Mononuclear cell (primary cell): ENCODE measurements at regions not wholly inside any gene's neighbourhood (a gene's known extent, or its start where the extent isn't known, plus 50 kb on each side); places are given as distances from the start of the nearest gene placed in this dataset.

Experiments
- H3K27me3 ChIP-seq: 2 replicates; pipeline ENCODE4 v1.6.0; 2011; ENCODE audit warnings: low read length, control low read depth; ENCODE audit not compliant: insufficient read depth
- H3K4me1 ChIP-seq: 2 replicates; pipeline ENCODE4 v1.5.1; 2011; ENCODE audit warnings: mild to moderate bottlenecking, low read length, control low read depth; ENCODE audit not compliant: insufficient read depth
- H3K4me3 ChIP-seq: 2 replicates; pipeline ENCODE4 v1.5.1; 2011; ENCODE audit warnings: mild to moderate bottlenecking, low read length, moderate library complexity
- H3K9me3 ChIP-seq: 2 replicates; pipeline ENCODE4 v1.5.1; 2011; ENCODE audit warnings: low read depth, mild to moderate bottlenecking, control low read depth, low read length

- Histone ChIP-seq H3K9me3 (no peaks in the 10 kb centered on the region), H3K4me3 (no peak overlapping the region), H3K4me1 (no peaks in the 10 kb centered on the region), H3K27me3 (peaks cover 8% of the 10 kb centered on the region)
Measured at GRCh38 chr15:57859130-57859685, 152.7 kb downstream of the POLR2M start.

GRCh38 chr15:57861034-57861638 is 154.6 kb downstream of the POLR2M start:
- Histone ChIP-seq H3K4me3 (no peak overlapping the region), H3K27me3 (peaks cover 8% of the 10 kb centered on the region), H3K4me1 (no peaks in the 10 kb centered on the region), H3K9me3 (no peaks in the 10 kb centered on the region)

GRCh38 chr15:57861815-57862586 is 155.5 kb downstream of the POLR2M start:
- Histone ChIP-seq H3K4me1 (no peaks in the 10 kb centered on the region), H3K4me3 (no peak overlapping the region), H3K9me3 (no peaks in the 10 kb centered on the region), H3K27me3 (peaks cover 8% of the 10 kb centered on the region)

GRCh38 chr15:57862761-57863160 is 156.2 kb downstream of the POLR2M start:
- Histone ChIP-seq H3K9me3 (no peaks in the 10 kb centered on the region), H3K4me3 (no peak overlapping the region), H3K4me1 (no peaks in the 10 kb centered on the region), H3K27me3 (peaks cover 8% of the 10 kb centered on the region)

- Histone ChIP-seq H3K4me1 (no peaks in the 10 kb centered on the region), H3K27me3 (peaks cover 19% of the 10 kb centered on the region), H3K4me3 (no peak overlapping the region), H3K9me3 (no peaks in the 10 kb centered on the region)
Measured at GRCh38 chr15:57865294-57865693, 158.8 kb downstream of the POLR2M start.

DNA sequence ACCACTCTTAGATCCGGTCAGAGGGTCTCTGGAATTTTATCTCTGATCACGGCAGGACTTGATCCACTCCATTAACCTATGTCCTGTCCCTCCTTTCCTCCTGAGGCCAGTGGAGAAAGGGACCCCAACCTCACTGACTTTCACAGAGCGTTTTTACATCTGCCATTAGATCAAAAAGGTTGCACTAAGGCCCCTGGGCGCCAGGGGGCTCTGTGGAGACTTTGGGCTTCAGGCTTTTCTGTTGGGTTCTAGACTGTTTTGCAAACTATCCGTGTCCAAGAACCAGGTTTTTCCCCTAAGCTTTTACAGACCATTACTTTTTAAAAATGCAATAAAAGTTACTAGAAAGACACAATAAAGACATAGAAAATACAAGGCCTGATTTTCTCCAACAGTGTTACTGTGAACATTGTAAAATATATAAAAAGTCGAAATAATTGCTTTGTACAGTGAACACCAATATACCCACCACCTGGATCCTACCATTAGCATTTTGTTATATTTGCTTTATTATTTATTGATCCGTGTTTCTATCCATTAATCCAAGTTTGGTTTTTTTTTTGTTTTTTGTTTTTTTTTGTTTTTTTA is 159.7 kb downstream of the POLR2M start:
- no peaks in the 10 kb centered on the region for H3K4me1 ChIP-seq
- H3K27me3 ChIP-seq: peaks cover 28% of the 10 kb centered on the region
- no peak overlapping the region for H3K4me3 ChIP-seq
- H3K9me3 ChIP-seq: no peaks in the 10 kb centered on the region

DNA sequence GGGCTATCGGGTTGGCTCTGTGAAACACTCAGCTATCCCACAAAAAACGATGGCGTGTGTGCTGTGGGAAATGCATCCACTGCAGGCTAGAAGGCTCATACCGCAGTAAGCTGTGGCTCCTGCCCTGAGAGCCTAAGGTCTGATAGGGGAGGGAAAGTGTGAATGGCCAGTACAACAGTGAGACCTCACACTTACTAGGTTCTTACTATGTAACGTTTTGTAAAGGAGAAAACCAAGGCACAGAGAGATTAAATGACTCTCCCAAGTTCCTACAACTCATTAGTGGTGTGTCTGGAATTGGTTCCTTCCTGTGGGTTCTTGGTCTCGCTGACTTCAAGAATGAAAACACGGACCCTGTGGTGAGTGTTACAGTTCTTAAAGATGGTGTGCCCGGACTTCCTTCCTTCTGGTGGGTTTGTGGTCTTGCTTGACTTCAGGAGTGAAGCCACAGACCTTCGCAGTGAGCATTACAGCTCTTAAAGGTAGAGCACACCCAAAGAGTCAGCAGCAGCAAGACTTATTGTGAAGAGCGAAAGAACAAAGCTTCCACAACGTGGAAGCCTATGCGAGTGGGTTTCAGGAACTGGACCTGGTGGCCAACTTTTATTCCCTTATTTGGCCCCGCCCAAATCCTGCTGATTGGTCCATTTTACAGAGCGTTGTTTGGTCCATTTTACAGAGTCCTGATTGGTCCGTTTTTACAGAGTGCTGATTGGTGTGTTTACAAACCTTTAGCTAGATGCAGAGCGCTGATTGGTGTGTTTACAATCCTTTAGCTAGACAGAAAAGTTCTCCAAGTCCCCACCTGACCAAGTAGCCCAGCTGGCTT is 161.7 kb downstream of the POLR2M start:
- H3K4me1 ChIP-seq: no peaks in the 10 kb centered on the region
- H3K9me3 ChIP-seq: no peaks in the 10 kb centered on the region
- peaks cover 42% of the 10 kb centered on the region for H3K27me3 ChIP-seq
- H3K4me3 ChIP-seq: no peak overlapping the region

DNA sequence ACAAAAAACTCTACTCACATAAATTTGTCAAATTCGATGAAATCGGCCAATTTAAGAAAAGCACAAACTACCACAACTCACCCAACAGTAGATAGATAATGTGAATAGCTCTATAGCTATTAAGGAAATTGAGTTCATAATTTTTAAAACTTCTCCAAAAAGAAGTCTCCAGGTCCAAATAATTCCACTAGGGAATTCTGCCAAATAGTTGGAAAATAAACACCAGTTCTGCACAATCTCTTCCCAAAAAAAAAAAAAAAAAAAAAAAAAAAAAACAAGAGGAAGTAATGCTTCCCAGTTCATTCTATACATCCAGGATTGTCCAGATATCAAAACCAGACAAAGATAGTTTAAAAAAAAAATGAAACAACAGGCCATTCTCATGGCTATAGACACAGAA is 164.2 kb downstream of the POLR2M start:
- Histone ChIP-seq H3K4me1 (no peaks in the 10 kb centered on the region), H3K27me3 (peaks cover 59% of the 10 kb centered on the region), H3K4me3 (no peak overlapping the region), H3K9me3 (peaks cover 10% of the 10 kb centered on the region)

- H3K27me3 ChIP-seq: peaks cover 65% of the 10 kb centered on the region
- H3K4me3 ChIP-seq: no peak overlapping the region
Measured at GRCh38 chr15:57872281-57873030, 165.9 kb downstream of the POLR2M start.

DNA sequence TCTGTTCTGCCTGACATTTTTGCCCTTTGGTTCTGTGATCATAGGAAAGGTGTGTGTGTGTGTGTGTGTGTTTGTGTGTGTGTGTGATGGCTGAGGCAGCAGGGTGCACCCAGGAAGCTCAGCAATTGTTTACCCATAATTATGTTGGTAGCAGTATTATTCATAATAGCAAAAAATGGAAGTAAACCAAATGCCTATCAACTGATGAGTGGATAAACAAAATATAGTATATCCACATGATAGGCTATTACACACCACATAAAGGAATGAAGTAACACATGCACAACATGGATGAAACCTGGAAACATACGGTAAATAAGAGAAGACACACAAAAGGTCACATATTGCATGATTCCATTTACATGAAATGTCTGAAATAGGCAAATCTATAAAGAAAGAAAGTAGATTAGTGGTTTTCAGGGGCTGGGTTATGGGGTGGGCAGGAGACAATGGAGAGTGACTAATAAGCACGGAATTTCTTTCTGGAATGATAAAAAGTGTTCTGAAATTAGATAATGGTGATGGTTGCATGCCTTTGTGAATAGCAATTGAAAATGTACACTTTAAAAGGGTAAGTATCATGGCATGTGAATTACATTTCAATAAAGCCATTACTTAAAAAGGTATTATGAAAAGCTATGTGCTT is 167.2 kb downstream of the POLR2M start:
- Histone ChIP-seq H3K9me3 (peaks cover 11% of the 10 kb centered on the region), H3K27me3 (peaks cover 62% of the 10 kb centered on the region), H3K4me3 (no peak overlapping the region), H3K4me1 (no peaks in the 10 kb centered on the region)

More at GRCh38 chr15:57872281-57873030, 165.9 kb downstream of the POLR2M start:
- peaks cover 11% of the 10 kb centered on the region for H3K9me3 ChIP-seq
- no peaks in the 10 kb centered on the region for H3K4me1 ChIP-seq

GRCh38 chr15:57875347-57875746 is 168.8 kb downstream of the POLR2M start:
- Histone ChIP-seq H3K27me3 (peaks cover 49% of the 10 kb centered on the region), H3K4me1 (no peaks in the 10 kb centered on the region), H3K9me3 (peaks cover 11% of the 10 kb centered on the region), H3K4me3 (no peak overlapping the region)

DNA sequence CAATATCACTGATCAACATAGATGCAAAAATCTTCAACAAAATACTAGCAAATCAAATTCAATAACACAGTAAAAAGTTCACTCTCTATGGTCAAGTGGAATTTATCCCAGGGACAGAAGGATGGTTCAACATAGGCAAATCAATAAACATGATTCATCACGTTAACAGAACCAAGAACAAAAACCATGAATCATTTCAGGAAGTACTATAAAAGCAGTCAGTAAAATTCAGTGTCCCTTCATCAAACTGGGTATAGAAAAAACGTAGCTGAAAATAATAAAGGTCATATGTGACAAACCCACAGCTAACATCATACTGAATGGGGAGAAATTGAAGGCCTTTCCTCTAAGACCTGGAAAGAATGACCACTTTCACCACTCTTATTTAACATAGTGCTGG is 172.1 kb downstream of the POLR2M start:
- no peaks in the 10 kb centered on the region for H3K4me1 ChIP-seq
- H3K4me3 ChIP-seq: no peak overlapping the region
- peaks cover 19% of the 10 kb centered on the region for H3K27me3 ChIP-seq
- H3K9me3 ChIP-seq: peaks cover 11% of the 10 kb centered on the region

DNA sequence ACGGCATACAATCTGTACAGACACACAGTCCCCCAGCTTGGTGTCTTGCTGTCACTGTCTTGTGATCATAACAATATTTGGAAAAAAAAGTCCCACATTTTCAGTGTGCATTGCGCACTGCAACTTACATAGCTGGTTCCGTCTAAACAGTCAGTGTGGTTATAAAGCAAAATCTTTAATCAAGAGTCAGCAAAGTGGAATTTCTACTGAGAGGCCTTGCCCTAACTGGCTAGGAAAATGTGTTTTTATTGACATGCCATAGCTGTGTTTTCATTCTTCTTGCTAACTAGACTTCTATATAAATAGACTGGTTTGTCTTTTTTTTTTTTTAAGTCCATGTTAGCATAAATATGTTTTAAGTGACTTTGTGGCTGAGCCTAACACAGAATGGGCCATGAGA is 174.8 kb downstream of the POLR2M start:
- Histone ChIP-seq H3K27me3 (peaks cover 5% of the 10 kb centered on the region), H3K4me1 (no peaks in the 10 kb centered on the region), H3K9me3 (no peaks in the 10 kb centered on the region), H3K4me3 (no peak overlapping the region)

DNA sequence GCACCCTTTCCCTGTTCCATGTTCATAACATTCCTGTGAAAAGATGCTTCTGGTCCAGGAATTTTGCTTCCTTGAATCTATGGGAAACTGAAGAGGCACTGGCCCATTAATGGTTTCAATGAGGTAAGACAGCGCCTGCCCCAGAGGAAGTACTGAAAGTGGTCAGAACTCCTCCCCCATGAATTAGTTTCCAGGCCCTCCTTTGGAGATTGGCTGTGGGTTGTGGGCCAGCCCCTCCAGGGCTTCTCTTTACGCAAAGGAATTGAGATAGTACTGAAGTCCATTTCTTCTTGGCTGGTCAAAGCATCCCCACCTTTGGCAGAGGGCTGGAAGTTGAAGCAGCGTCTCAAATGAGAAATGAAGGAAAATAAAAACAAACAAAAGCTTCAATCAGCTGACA is 175.5 kb downstream of the POLR2M start:
- H3K4me3 ChIP-seq: no peak overlapping the region
- no peaks in the 10 kb centered on the region for H3K4me1 ChIP-seq
- no peaks in the 10 kb centered on the region for H3K9me3 ChIP-seq
- H3K27me3 ChIP-seq: peaks cover 5% of the 10 kb centered on the region
